Parathyroid adenoma (tissue), 2 donors: ENCODE measurements at regions not wholly inside any gene's neighbourhood (a gene's known extent, or its start where the extent isn't known, plus 50 kb on each side); places are given as distances from the start of the nearest gene placed in this dataset.

Experiments used
- H2AFZ ChIP-seq: fragments of 300-600 bp; sonication (generic); one replicate; pipeline ENCODE4 v1.7.0; 2017; ENCODE audit warnings: antibody characterized with exemption, mild to moderate bottlenecking
- H3K27ac ChIP-seq: fragments of 300-600 bp; sonication (generic); one replicate; pipeline ENCODE4 v1.7.0; 2017
- H3K27me3 ChIP-seq: fragments of 300-600 bp; sonication (generic); one replicate; pipeline ENCODE4 v1.7.0; 2017; ENCODE audit warnings: low read length; ENCODE audit not compliant: control insufficient read depth, insufficient read depth
- H3K36me3 ChIP-seq: fragments of 300-600 bp; sonication (generic); one replicate; pipeline ENCODE4 v1.7.0; 2017; ENCODE audit warnings: low read length; ENCODE audit not compliant: control insufficient read depth, insufficient read depth
- H3K4me1 ChIP-seq: fragments of 300-600 bp; sonication (generic); one replicate; pipeline ENCODE4 v1.7.0; 2017; ENCODE audit warnings: control low read depth
- H3K4me2 ChIP-seq: fragments of 300-600 bp; sonication (generic); one replicate; pipeline ENCODE4 v1.7.0; 2017; ENCODE audit warnings: low read length
- H3K4me3 ChIP-seq: fragments of 300-600 bp; sonication (generic); one replicate; pipeline ENCODE4 v1.7.0; 2017; ENCODE audit warnings: low read depth, low read length
- H3K79me2 ChIP-seq: fragments of 300-600 bp; sonication (generic); one replicate; pipeline ENCODE4 v1.7.0; 2017; ENCODE audit warnings: control low read depth
- H3K9ac ChIP-seq: fragments of 300-600 bp; sonication (generic); one replicate; pipeline ENCODE4 v1.7.0; 2017; ENCODE audit warnings: mild to moderate bottlenecking
- H3K9me3 ChIP-seq: fragments of 300-600 bp; sonication (generic); one replicate; pipeline ENCODE4 v1.7.0; 2017; ENCODE audit warnings: low read length; ENCODE audit not compliant: control insufficient read depth
- CTCF ChIP-seq: fragments of 300-600 bp; sonication (generic); IDR thresholded peaks from one replicate; pipeline ENCODE4 v1.7.0; 2017; ENCODE audit warnings: antibody characterized with exemption, mild to moderate bottlenecking
- donor health status: primary hyperparathyroidism.

GRCh38 chr4:53684136-53685130 lies 93.1 kb upstream of the LNX1 start:
- H3K36me3 ChIP-seq: no peaks in the 10 kb centered on the region
- H3K79me2 ChIP-seq: no peaks in the 10 kb centered on the region
- no peak overlapping the region for H3K9ac ChIP-seq
- H3K4me1 ChIP-seq: no peaks in the 10 kb centered on the region
- H3K9me3 ChIP-seq: no peaks in the 10 kb centered on the region
- H3K4me3 ChIP-seq: no peak overlapping the region
- H2AFZ ChIP-seq: no peak overlapping the region
- no peak overlapping the region for H3K27ac ChIP-seq
- no peaks in the 10 kb centered on the region for H3K27me3 ChIP-seq
- no peak overlapping the region for H3K4me2 ChIP-seq
- TF ChIP-seq CTCF: no peak

GRCh38 chr4:53682908-53683307 lies 91.6 kb upstream of the LNX1 start:
- no peaks in the 10 kb centered on the region for H3K9me3 ChIP-seq
- no peak overlapping the region for H3K4me3 ChIP-seq
- H3K79me2 ChIP-seq: no peaks in the 10 kb centered on the region
- no peaks in the 10 kb centered on the region for H3K36me3 ChIP-seq
- no peak overlapping the region for H3K4me2 ChIP-seq
- TF ChIP-seq CTCF: no peak
- no peaks in the 10 kb centered on the region for H3K27me3 ChIP-seq
- H2AFZ ChIP-seq: no peak overlapping the region
- no peaks in the 10 kb centered on the region for H3K4me1 ChIP-seq
- no peak overlapping the region for H3K27ac ChIP-seq
- H3K9ac ChIP-seq: no peak overlapping the region

- Histone ChIP-seq H3K27me3 (no peaks in the 10 kb centered on the region), H3K4me3 (no peak overlapping the region), H3K9ac (no peak overlapping the region), H3K4me1 (no peaks in the 10 kb centered on the region), H2AFZ (no peak overlapping the region), H3K4me2 (no peak overlapping the region), H3K27ac (no peak overlapping the region), H3K79me2 (no peaks in the 10 kb centered on the region), H3K9me3 (no peaks in the 10 kb centered on the region), H3K36me3 (no peaks in the 10 kb centered on the region)
- no peak for TF ChIP-seq CTCF
These were observed 90.9 kb upstream of the LNX1 start for GRCh38 chr4:53682196-53682595.

GRCh38 chr4:53680598-53680997 lies 89.3 kb upstream of the LNX1 start:
- Histone ChIP-seq H2AFZ (no peak overlapping the region), H3K4me3 (no peak overlapping the region)
- no peak for TF ChIP-seq CTCF

GRCh38 chr4:53680168-53680567 lies 88.9 kb upstream of the LNX1 start:
- Histone ChIP-seq H3K4me2 (no peak overlapping the region), H3K79me2 (no peaks in the 10 kb centered on the region), H3K4me3 (no peak overlapping the region), H3K9ac (no peak overlapping the region), H2AFZ (no peak overlapping the region), H3K4me1 (no peaks in the 10 kb centered on the region), H3K27me3 (no peaks in the 10 kb centered on the region), H3K27ac (no peak overlapping the region), H3K9me3 (no peaks in the 10 kb centered on the region), H3K36me3 (no peaks in the 10 kb centered on the region)
- TF ChIP-seq CTCF: no peak

More at GRCh38 chr4:53680598-53680997, 89.3 kb upstream of the LNX1 start:
- H3K9me3 ChIP-seq: no peaks in the 10 kb centered on the region
- H3K4me2 ChIP-seq: no peak overlapping the region
- H3K27me3 ChIP-seq: no peaks in the 10 kb centered on the region
- no peaks in the 10 kb centered on the region for H3K79me2 ChIP-seq
- no peaks in the 10 kb centered on the region for H3K4me1 ChIP-seq
- H3K27ac ChIP-seq: no peak overlapping the region
- no peaks in the 10 kb centered on the region for H3K36me3 ChIP-seq
- no peak overlapping the region for H3K9ac ChIP-seq
